IPS-20b (cell line): ENCODE measurements at regions not wholly inside any gene's neighbourhood (a gene's known extent, or its start where the extent isn't known, plus 50 kb on each side); places are given as distances from the start of the nearest gene placed in this dataset.
A peak's percentile ranks its signal among the peaks of the same experiment; 100 is the strongest.

Experiments
- H3K27ac ChIP-seq: one replicate; pipeline ENCODE4 v1.5.1; 2013; ENCODE audit warnings: low read length
- H3K27me3 ChIP-seq: 2 replicates; pipeline ENCODE4 v1.6.1; 2013; ENCODE audit warnings: mild to moderate bottlenecking, low read length, inconsistent platforms; ENCODE audit not compliant: insufficient read depth
- H3K36me3 ChIP-seq: 2 replicates; pipeline ENCODE4 v1.6.1; 2013; ENCODE audit warnings: low read depth, mild to moderate bottlenecking, inconsistent platforms, low read length, moderate library complexity; ENCODE audit not compliant: insufficient read depth
- H3K4me1 ChIP-seq: 2 replicates; pipeline ENCODE4 v1.6.1; 2013; ENCODE audit warnings: mild to moderate bottlenecking, control low read depth, inconsistent platforms, low read length, moderate library complexity; ENCODE audit not compliant: insufficient read depth
- H3K4me3 ChIP-seq: 2 replicates; pipeline ENCODE4 v1.5.1; 2013; ENCODE audit warnings: mild to moderate bottlenecking, low read length, inconsistent platforms
- H3K9ac ChIP-seq: 2 replicates; pipeline ENCODE4 v1.6.1; 2013; ENCODE audit warnings: low read depth, mild to moderate bottlenecking, inconsistent platforms, low read length, moderate library complexity
- H3K9me3 ChIP-seq: 2 replicates; pipeline ENCODE4 v1.6.1; 2013; ENCODE audit warnings: mild to moderate bottlenecking, low read depth, low read length, inconsistent platforms; ENCODE audit not compliant: insufficient read depth

DNA sequence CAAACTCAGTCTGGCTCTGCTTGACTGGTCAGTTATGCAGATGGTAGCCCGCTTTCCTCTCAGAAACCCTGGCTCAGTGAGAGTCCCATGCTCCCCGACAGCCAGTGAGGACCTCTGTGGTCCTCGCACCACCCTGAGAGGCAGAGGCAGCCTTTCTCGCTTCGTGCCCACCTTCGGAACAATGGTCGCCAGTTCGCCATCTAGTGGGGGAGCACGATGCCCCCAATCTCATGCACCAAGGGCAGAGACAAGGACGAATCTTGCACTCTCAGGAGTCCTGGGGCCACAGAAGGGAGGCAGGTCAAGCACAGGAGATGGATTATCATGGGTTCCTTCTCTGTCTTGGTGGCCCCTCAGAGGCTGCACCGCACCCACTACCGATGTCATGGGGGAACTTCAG, 75.2 kb downstream of the RHCG start:
- no peak overlapping the region for H3K27ac ChIP-seq
- H3K36me3 ChIP-seq: no peaks in the 10 kb centered on the region
- H3K9me3 ChIP-seq: no peaks in the 10 kb centered on the region
- no peaks in the 10 kb centered on the region; the same call in 1 of the 2 replicates for H3K4me1 ChIP-seq
- no peak overlapping the region for H3K4me3 ChIP-seq
- H3K9ac ChIP-seq: no peak overlapping the region
- H3K27me3 ChIP-seq: peaks cover 74% of the 10 kb centered on the region

GRCh38 chr15:89419370-89419984, 76.9 kb downstream of the RHCG start:
- Histone ChIP-seq H3K4me1 (no peaks in the 10 kb centered on the region; the same call in 1 of the 2 replicates), H3K4me3 (no peak overlapping the region), H3K9me3 (no peaks in the 10 kb centered on the region), H3K27me3 (peaks cover 91% of the 10 kb centered on the region), H3K9ac (no peak overlapping the region), H3K27ac (no peak overlapping the region), H3K36me3 (no peaks in the 10 kb centered on the region)

GRCh38 chr15:89417206-89417725, 79.1 kb downstream of the RHCG start:
- no peak overlapping the region for H3K9ac ChIP-seq
- H3K36me3 ChIP-seq: no peaks in the 10 kb centered on the region
- H3K27ac ChIP-seq: no peak overlapping the region
- H3K4me3 ChIP-seq: peak overlapping the region; percentile 63; the same call in 1 of the 2 replicates
- no peaks in the 10 kb centered on the region for H3K9me3 ChIP-seq
- H3K4me1 ChIP-seq: peaks cover 12% of the 10 kb centered on the region
- peaks cover 100% of the 10 kb centered on the region for H3K27me3 ChIP-seq

DNA sequence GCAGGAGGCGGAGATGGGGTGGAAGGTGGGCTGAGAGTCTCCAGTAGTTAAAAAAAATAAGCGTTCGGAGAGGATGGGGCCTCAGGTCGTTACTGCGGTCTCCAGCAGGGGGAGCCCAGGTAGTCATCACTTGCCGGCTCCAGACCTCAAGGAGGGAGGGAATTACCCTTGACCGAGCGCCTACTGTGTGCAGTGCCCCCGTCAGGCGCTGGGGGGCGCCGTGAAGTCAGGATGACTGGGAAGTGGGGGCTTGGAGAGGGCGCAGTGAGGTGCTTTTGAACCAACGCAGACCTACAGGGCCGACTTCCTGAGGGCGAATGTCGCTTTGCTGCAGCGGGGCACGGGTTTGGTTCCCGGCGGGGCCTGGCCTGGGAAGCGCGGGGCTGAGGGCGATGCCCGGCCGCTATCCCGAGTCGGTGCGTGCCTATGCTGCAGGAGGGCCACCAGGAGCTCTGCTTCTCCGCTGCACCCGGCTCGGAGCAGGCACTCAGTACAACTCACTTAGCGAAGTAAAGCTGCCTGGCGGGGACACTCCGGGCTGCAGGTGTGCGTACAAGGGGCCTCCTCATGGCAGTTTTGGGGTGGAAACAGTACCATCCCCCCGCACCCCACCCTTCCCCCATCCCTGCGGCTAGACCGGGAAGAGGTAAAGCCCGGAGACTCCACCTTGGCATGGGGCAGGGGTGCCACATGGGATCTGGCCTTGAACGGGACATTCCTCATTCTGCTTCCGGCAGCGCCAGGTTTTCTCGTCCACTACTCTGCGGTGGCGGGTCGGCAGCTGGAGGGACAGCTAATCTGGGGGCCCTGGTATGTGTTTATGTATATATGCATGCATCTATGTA, 79.8 kb downstream of the RHCG start:
- peaks cover 15% of the 10 kb centered on the region for H3K4me1 ChIP-seq
- H3K9me3 ChIP-seq: no peaks in the 10 kb centered on the region
- peaks cover 100% of the 10 kb centered on the region for H3K27me3 ChIP-seq
- peak overlapping the region; percentile 63; the same call in 1 of the 2 replicates for H3K4me3 ChIP-seq
- H3K36me3 ChIP-seq: no peaks in the 10 kb centered on the region
- no peak overlapping the region for H3K9ac ChIP-seq
- no peak overlapping the region for H3K27ac ChIP-seq

DNA sequence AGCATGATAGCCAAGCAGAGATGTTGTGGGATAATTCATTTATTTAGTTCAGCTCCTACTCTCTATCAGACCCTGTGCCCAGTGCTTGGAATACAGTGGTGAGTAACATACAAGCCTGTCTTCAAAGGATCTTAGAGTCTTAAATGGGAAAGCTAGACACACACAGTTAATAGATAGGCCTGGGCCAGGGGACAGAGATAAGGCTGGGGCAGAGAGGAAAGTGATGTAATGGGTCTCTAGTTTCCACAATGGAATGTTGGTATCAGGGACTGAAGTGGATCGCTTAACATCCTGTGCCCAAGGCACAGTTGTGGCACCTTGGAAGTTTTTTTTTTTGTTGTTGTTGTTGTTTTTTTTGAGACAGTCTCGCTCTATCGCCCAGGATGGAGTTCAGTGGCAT, 79.9 kb upstream of the POLG start:
- no peak overlapping the region for H3K27ac ChIP-seq
- H3K36me3 ChIP-seq: no peaks in the 10 kb centered on the region
- no peak overlapping the region for H3K9ac ChIP-seq
- H3K27me3 ChIP-seq: peaks cover 100% of the 10 kb centered on the region
- H3K4me1 ChIP-seq: peaks cover 15% of the 10 kb centered on the region
- H3K4me3 ChIP-seq: no peak overlapping the region
- peaks cover 9% of the 10 kb centered on the region; the same call in 1 of the 2 replicates for H3K9me3 ChIP-seq

GRCh38 chr15:89413877-89414276, 79.3 kb upstream of the POLG start:
- H3K36me3 ChIP-seq: no peaks in the 10 kb centered on the region
- no peak overlapping the region for H3K27ac ChIP-seq
- peaks cover 100% of the 10 kb centered on the region for H3K27me3 ChIP-seq
- no peak overlapping the region for H3K9ac ChIP-seq
- no peak overlapping the region for H3K4me3 ChIP-seq
- H3K4me1 ChIP-seq: peaks cover 15% of the 10 kb centered on the region
- peaks cover 13% of the 10 kb centered on the region; the same call in 1 of the 2 replicates for H3K9me3 ChIP-seq

- Histone ChIP-seq H3K9me3 (peaks cover 21% of the 10 kb centered on the region; the same call in 1 of the 2 replicates), H3K4me3 (peak overlapping the region; percentile 42; the same call in 1 of the 2 replicates), H3K4me1 (peaks cover 15% of the 10 kb centered on the region), H3K36me3 (no peaks in the 10 kb centered on the region), H3K27ac (no peak overlapping the region), H3K27me3 (peaks cover 100% of the 10 kb centered on the region), H3K9ac (no peak overlapping the region)
These were observed 78.3 kb upstream of the POLG start for GRCh38 chr15:89412905-89413411.

GRCh38 chr15:89410039-89410435, 75.4 kb upstream of the POLG start:
- peaks cover 24% of the 10 kb centered on the region; the same call in 1 of the 2 replicates for H3K9me3 ChIP-seq
- H3K4me1 ChIP-seq: peaks cover 18% of the 10 kb centered on the region
- H3K27me3 ChIP-seq: peaks cover 100% of the 10 kb centered on the region
- H3K27ac ChIP-seq: no peak overlapping the region
- H3K4me3 ChIP-seq: no peak overlapping the region
- H3K36me3 ChIP-seq: no peaks in the 10 kb centered on the region
- no peak overlapping the region for H3K9ac ChIP-seq

- Histone ChIP-seq H3K27ac (no peak overlapping the region), H3K27me3 (peaks cover 100% of the 10 kb centered on the region), H3K9me3 (peaks cover 24% of the 10 kb centered on the region; the same call in 1 of the 2 replicates), H3K4me1 (peaks cover 18% of the 10 kb centered on the region), H3K9ac (no peak overlapping the region), H3K36me3 (no peaks in the 10 kb centered on the region), H3K4me3 (no peak overlapping the region)
These were observed 74.8 kb upstream of the POLG start for GRCh38 chr15:89409184-89410038.

- Histone ChIP-seq H3K36me3 (no peaks in the 10 kb centered on the region), H3K4me3 (0 out of 2 replicates have a peak overlapping the region, but pooled peaks have one; percentile 37), H3K4me1 (peaks cover 16% of the 10 kb centered on the region), H3K9ac (no peak overlapping the region), H3K9me3 (peaks cover 24% of the 10 kb centered on the region; the same call in 1 of the 2 replicates), H3K27me3 (peaks cover 100% of the 10 kb centered on the region), H3K27ac (no peak overlapping the region)
These were observed 74.0 kb upstream of the POLG start for GRCh38 chr15:89408372-89409183.
